ENCODE measurements at regions not wholly inside any gene's neighbourhood (a gene's known extent, or its start where the extent isn't known, plus 50 kb on each side); places are given as distances from the start of the nearest gene placed in this dataset.

GRCh38 chr2:57497489-57498096 lies 549.0 kb upstream of the VRK2 start:
- no peak for TF ChIP-seq POLR2AphosphoS5 (IDR thresholded peaks at IDR 0.05; ENCODE audit: low read depth, low read length)
- peak; percentile 87 for TF ChIP-seq CTCF (IDR thresholded peaks at IDR 0.05)
- H3K27me3 ChIP-seq (ENCODE audit: control insufficient read depth, insufficient read depth, low read length) = no peaks in the 10 kb centered on the region
- 0 out of 2 replicates have a peak, but pooled peaks have one; percentile 53 for ATAC-seq

GRCh38 chr2:57504787-57505186 lies 541.8 kb upstream of the VRK2 start:
- DNase-seq (ENCODE audit: low read depth, low spot score) (no peak), ATAC-seq (no peak)
- H3K4me3 ChIP-seq (ENCODE audit: low read depth in 2 of 2, low read length in 2 of 2) = no peak overlapping the region
- ChIA-PET POLR2A (no interaction called here), CTCF (no interaction called here)
- intact Hi-C loops (cut with micrococcal nuclease; ENCODE audit: unreplicated experiment) = no loop called here
- in situ Hi-C loops (cut with HindIII; ENCODE audit: low pct_unique_long_range_greater_than_20kb, low sequenced_read_pairs) = no loop called here
- TF ChIP-seq REST (IDR thresholded peaks at IDR 0.05; ENCODE audit: insufficient read depth in 1 of 2, low read depth in 2 of 2, low read length in 1 of 2) = no peak
- TF ChIP-seq POLR2AphosphoS5 (IDR thresholded peaks at IDR 0.05; ENCODE audit: low read depth, low read length) = no peak
- TF ChIP-seq TCF7L2 (IDR thresholded peaks at IDR 0.05; ENCODE audit: low read depth, low read length) = no peak
- TF ChIP-seq CTCF (IDR thresholded peaks at IDR 0.05) = no peak
- no peak for TF ChIP-seq SIN3A (IDR thresholded peaks at IDR 0.05; ENCODE audit: borderline replicate concordance, insufficient read depth, low read depth, low read length)
- no peaks in the 10 kb centered on the region for H3K4me1 ChIP-seq (ENCODE audit: control insufficient read depth, insufficient read depth, low read length)
- H3K27me3 ChIP-seq (ENCODE audit: control insufficient read depth, insufficient read depth, low read length) = no peaks in the 10 kb centered on the region
- no peak overlapping the region for H3K27ac ChIP-seq (ENCODE audit: low read length)
- H3K36me3 ChIP-seq (ENCODE audit: control insufficient read depth, insufficient read depth, low read length) = no peaks in the 10 kb centered on the region
- BruUV-seq (replicated peaks) = no TSS peak
- no peaks in the 10 kb centered on the region for H3K9me3 ChIP-seq (ENCODE audit: control insufficient read depth, insufficient read depth, low read depth, low read length)

More at GRCh38 chr2:57497489-57498096, 549.0 kb upstream of the VRK2 start:
- Histone ChIP-seq H3K4me3 (ENCODE audit: low read depth in 2 of 2, low read length in 2 of 2) (no peak overlapping the region), H3K4me1 (ENCODE audit: control insufficient read depth, insufficient read depth, low read length) (no peaks in the 10 kb centered on the region), H3K27ac (ENCODE audit: low read length) (no peak overlapping the region), H3K9me3 (ENCODE audit: control insufficient read depth, insufficient read depth, low read depth, low read length) (no peaks in the 10 kb centered on the region), H3K36me3 (ENCODE audit: control insufficient read depth, insufficient read depth, low read length) (no peaks in the 10 kb centered on the region)
- intact Hi-C loops (cut with micrococcal nuclease; ENCODE audit: unreplicated experiment) = loop anchor here (5.0 kb wide), 1 partner anchor 1315 kb away; the partner anchor contains the start of gene CCDC85A
- ChIA-PET POLR2A (no interaction called here), CTCF (interaction anchor here (0.7 kb wide), 1 partner anchor 575 kb away, joined by 8 read pairs; no protein-coding TSS in a partner anchor)
- peak; percentile 28 for DNase-seq (ENCODE audit: low read depth, low spot score)
- in situ Hi-C loops (cut with HindIII; ENCODE audit: low pct_unique_long_range_greater_than_20kb, low sequenced_read_pairs) = no loop called here
- BruUV-seq (replicated peaks) = no TSS peak

Measured in Panc1 (cell line).